Cardiac muscle cell (in vitro differentiated cells and primary cell): ENCODE measurements at regions not wholly inside any gene's neighbourhood (a gene's known extent, or its start where the extent isn't known, plus 50 kb on each side); places are given as distances from the start of the nearest gene placed in this dataset.
"Not testable (repeated sequence)": the region's sequence is repeated elsewhere in the genome, so short reads cannot be mapped to it uniquely, and the experiment has no call there.

Experiments used
- DNase-seq, 2 donors: peaks; one replicate each; pipeline versions ENCODE4 v3.0.0 to v3.0.0-alpha.2; 2010 to 2017; ENCODE audit warnings: low read depth in 1 of 2, low spot score in 1 of 2
- H3K27ac ChIP-seq: fragments of 200-600 bp; sonication (generic); 2 replicates; pipeline ENCODE4 v1.5.1; 2016
- H3K27me3 ChIP-seq: fragments of 200-600 bp; sonication (generic); 2 replicates; pipeline ENCODE4 v1.6.0; 2016; ENCODE audit warnings: control low read depth
- H3K36me3 ChIP-seq: fragments of 200-600 bp; sonication (generic); 2 replicates; pipeline ENCODE4 v1.5.1; 2016; ENCODE audit warnings: control low read depth
- H3K4me1 ChIP-seq: fragments of 200-600 bp; sonication (generic); 2 replicates; pipeline ENCODE4 v1.8.1; 2017; ENCODE audit warnings: low read depth, mild to moderate bottlenecking, mixed run types
- H3K4me3 ChIP-seq: fragments of 200-600 bp; sonication (generic); 2 replicates; pipeline ENCODE4 v1.5.1; 2016; ENCODE audit warnings: mild to moderate bottlenecking
- H3K9me3 ChIP-seq: fragments of 200-600 bp; sonication (generic); 2 replicates; pipeline ENCODE4 v1.5.1; 2017; ENCODE audit warnings: low read depth, mild to moderate bottlenecking, control low read depth
- CTCF ChIP-seq: IDR thresholded peaks from 2 replicates; pipeline ENCODE4 v1.5.1; 2012; ENCODE audit warnings: low read depth, mild to moderate bottlenecking, low read length

GRCh38 chr4:28488021-28488420, 1627.4 kb downstream of the STIM2 start:
- Histone ChIP-seq H3K36me3 (no peaks in the 10 kb centered on the region), H3K27me3 (no peaks in the 10 kb centered on the region), H3K27ac (no peak overlapping the region), H3K4me3 (no peak overlapping the region), H3K4me1 (no peaks in the 10 kb centered on the region), H3K9me3 (no peaks in the 10 kb centered on the region)
- TF ChIP-seq CTCF, result no peak
- no peak for DNase-seq

GRCh38 chr4:28490669-28491068, 1630.0 kb downstream of the STIM2 start:
- no peaks in the 10 kb centered on the region for H3K4me1 ChIP-seq
- DNase-seq, result no peak
- no peak overlapping the region for H3K27ac ChIP-seq
- TF ChIP-seq CTCF, result no peak
- no peaks in the 10 kb centered on the region for H3K27me3 ChIP-seq
- no peaks in the 10 kb centered on the region for H3K36me3 ChIP-seq
- H3K4me3 ChIP-seq, result no peak overlapping the region
- H3K9me3 ChIP-seq, result no peaks in the 10 kb centered on the region

GRCh38 chr4:28505064-28505463, 1644.4 kb downstream of the STIM2 start:
- DNase-seq, result no peak
- no peak for TF ChIP-seq CTCF
- no peaks in the 10 kb centered on the region for H3K36me3 ChIP-seq
- H3K9me3 ChIP-seq, result no peaks in the 10 kb centered on the region
- H3K4me1 ChIP-seq, result no peaks in the 10 kb centered on the region
- no peak overlapping the region for H3K27ac ChIP-seq
- H3K27me3 ChIP-seq, result no peaks in the 10 kb centered on the region
- no peak overlapping the region for H3K4me3 ChIP-seq

- no peaks in the 10 kb centered on the region for H3K9me3 ChIP-seq
Measured at GRCh38 chr4:28508636-28509035, 1648.0 kb downstream of the STIM2 start.

GRCh38 chr4:28514766-28515165, 1654.1 kb downstream of the STIM2 start:
- not testable (repeated sequence) for H3K4me1 ChIP-seq, H3K9me3 ChIP-seq, DNase-seq, H3K36me3 ChIP-seq, H3K4me3 ChIP-seq, H3K27ac ChIP-seq, H3K27me3 ChIP-seq

More at GRCh38 chr4:28508636-28509035, 1648.0 kb downstream of the STIM2 start:
- Histone ChIP-seq H3K27me3 (no peaks in the 10 kb centered on the region), H3K4me1 (no peaks in the 10 kb centered on the region), H3K27ac (no peak overlapping the region), H3K4me3 (no peak overlapping the region), H3K36me3 (no peaks in the 10 kb centered on the region)
- DNase-seq, result no peak
- no peak for TF ChIP-seq CTCF

GRCh38 chr4:28518561-28519165, 1658.0 kb downstream of the STIM2 start:
- Histone ChIP-seq H3K27ac (no peak overlapping the region), H3K4me3 (no peak overlapping the region), H3K27me3 (no peaks in the 10 kb centered on the region), H3K9me3 (no peaks in the 10 kb centered on the region), H3K4me1 (no peaks in the 10 kb centered on the region), H3K36me3 (no peaks in the 10 kb centered on the region)
- no peak for DNase-seq
- TF ChIP-seq CTCF, result no peak
